Right lobe of liver (tissue), 6 donors: ENCODE measurements at regions not wholly inside any gene's neighbourhood (a gene's known extent, or its start where the extent isn't known, plus 50 kb on each side); places are given as distances from the start of the nearest gene placed in this dataset.

Experiments
- ATAC-seq, 4 donors: fragments of 200-7000 bp; cut with Tn5 transposase; one replicate each; pipeline ENCODE4 v1.9.1; 2020; ENCODE audit warnings: mild to moderate bottlenecking in 4 of 4, moderate library complexity in 4 of 4
- DNase-seq, 3 donors: peaks; one replicate each; pipeline ENCODE4 v3.0.0-alpha.2; 2020
- H3K27ac ChIP-seq, 3 donors: fragments of 200-600 bp; one replicate each; pipeline ENCODE4 v1.8.0; 2022
- H3K27me3 ChIP-seq, 2 donors: fragments of 200-600 bp; one replicate each; pipeline ENCODE4 v1.8.0; 2022
- H3K36me3 ChIP-seq, 4 donors: fragments of 200-600 bp; sonication (generic) in 1 of 4; one replicate each; pipeline versions ENCODE4 v1.5.1 to v1.8.0; 2017 to 2022; ENCODE audit warnings: control low read depth in 1 of 4
- H3K4me1 ChIP-seq, 4 donors: fragments of 200-600 bp; sonication (generic) in 1 of 4; one replicate each; pipeline versions ENCODE4 v1.5.1 to v1.8.0; 2017 to 2022; ENCODE audit warnings: control low read depth in 1 of 4
- H3K4me3 ChIP-seq, 3 donors: fragments of 200-600 bp; one replicate each; pipeline ENCODE4 v1.8.0; 2022
- H3K9me3 ChIP-seq, 4 donors: fragments of 200-600 bp; sonication (generic) in 1 of 4; one replicate each; pipeline versions ENCODE4 v1.5.1 to v1.8.0; 2017 to 2022; ENCODE audit warnings: control low read depth in 1 of 4
- CTCF ChIP-seq, 4 donors: fragments of 200-600 bp in 3 of 4; fragments of 450-650 bp in 1 of 4; IDR thresholded peaks; one replicate each; pipeline versions ENCODE4 v1.5.1 to v1.8.0; 2016 to 2022; ENCODE audit warnings: antibody characterized with exemption in 4 of 4, mild to moderate bottlenecking in 2 of 4
- POLR2A ChIP-seq: fragments of 450-650 bp; IDR thresholded peaks from one replicate; pipeline ENCODE4 v1.6.1; 2017; ENCODE audit warnings: antibody characterized with exemption, mild to moderate bottlenecking
- WGBS: methylation state at CpG from one replicate; pipeline ENCODE4 v1.1.6; 2018; ENCODE audit warnings: low coverage, low lambda C conversion rate; ENCODE audit not compliant: insufficient coverage; ENCODE audit errors: missing lambda C conversion rate; 5-methylcytosine and 5-hydroxymethylcytosine counted together
- intact Hi-C, 2 donors: fragments of 100-400 bp; cut with DNase I; formaldehyde crosslinking; loops; one replicate each; pipeline versions ENCODE4 v1.11.2 to v1.14.1; 2022
- donor health status: DM: no; HTN: yes; CAD: no.
- donor health status: DM: no; HTN: no; CAD: no.
- donor health status: DM: no; HTN: no; CAD: no.
- donor health status: DM: no; HTN: yes; CAD: no.
- donor health status: DM: no; HTN: yes; CAD: no.

DNA sequence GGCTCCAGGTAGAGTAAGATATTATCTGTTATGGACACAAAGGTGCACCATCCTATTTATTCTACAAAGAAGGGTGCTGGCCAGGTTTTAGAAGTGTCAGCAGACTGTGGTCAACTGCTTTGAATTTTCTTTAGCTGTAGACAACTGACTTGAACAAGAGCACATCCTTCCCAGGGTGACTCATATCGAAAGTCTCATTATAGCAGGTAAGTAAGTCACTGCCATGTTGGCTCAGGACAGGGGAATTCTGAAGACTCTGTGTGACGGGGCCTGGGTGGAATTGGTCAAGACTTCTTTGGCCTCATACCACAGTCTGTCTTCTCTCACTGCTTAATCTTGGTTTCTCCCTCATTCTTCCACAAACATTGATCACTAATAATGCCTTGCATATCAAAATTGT, 214.5 kb upstream of the CDH9 start:
- WGBS, result 48% methylated on average over 2 of the region's 2 CpGs
- H3K36me3 ChIP-seq, result no peaks in the 10 kb centered on the region
- H3K4me3 ChIP-seq, result no peak overlapping the region
- intact Hi-C loops, result no loop called here
- no peaks in the 10 kb centered on the region for H3K9me3 ChIP-seq
- no peak for TF ChIP-seq CTCF (IDR thresholded peaks at IDR 0.05)
- no peak for TF ChIP-seq POLR2A
- no peaks in the 10 kb centered on the region for H3K4me1 ChIP-seq
- DNase-seq (no peak), ATAC-seq (no peak)
- no peaks in the 10 kb centered on the region for H3K27me3 ChIP-seq
- no peak overlapping the region for H3K27ac ChIP-seq

DNA sequence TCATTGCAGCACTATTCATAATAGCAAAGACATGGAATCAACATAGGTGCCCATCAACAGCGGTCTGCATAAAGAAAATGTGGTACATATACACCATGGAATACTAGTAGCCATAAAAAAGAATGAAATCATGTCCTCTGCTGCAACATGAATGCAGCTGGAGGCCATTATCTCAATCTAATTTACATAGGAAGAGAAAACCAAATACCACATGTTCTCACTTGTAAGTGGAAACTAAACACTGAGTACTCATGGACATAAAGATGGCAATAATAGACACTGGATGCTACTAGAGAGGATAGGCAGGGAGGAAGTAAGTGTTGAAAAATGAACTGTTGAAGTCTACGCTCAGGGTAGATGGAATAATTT, 203.9 kb upstream of the CDH9 start:
- no peaks in the 10 kb centered on the region for H3K36me3 ChIP-seq
- H3K27me3 ChIP-seq, result no peaks in the 10 kb centered on the region
- TF ChIP-seq POLR2A, result no peak
- TF ChIP-seq CTCF (IDR thresholded peaks at IDR 0.05), result no peak
- intact Hi-C loops, result no loop called here
- no peak overlapping the region for H3K27ac ChIP-seq
- H3K4me3 ChIP-seq, result no peak overlapping the region
- H3K4me1 ChIP-seq, result no peaks in the 10 kb centered on the region
- no peaks in the 10 kb centered on the region for H3K9me3 ChIP-seq
- no peak for DNase-seq
- no peak for ATAC-seq
- 61% methylated on average over 2 of the region's 2 CpGs for WGBS

GRCh38 chr5:27241564-27242257, 203.3 kb upstream of the CDH9 start:
- DNase-seq (no peak), ATAC-seq (no peak)
- intact Hi-C loops, result no loop called here
- H3K9me3 ChIP-seq, result no peaks in the 10 kb centered on the region
- WGBS, result 44% methylated on average over 5 of the region's 5 CpGs
- H3K4me1 ChIP-seq, result no peaks in the 10 kb centered on the region
- no peak overlapping the region for H3K4me3 ChIP-seq
- no peaks in the 10 kb centered on the region for H3K36me3 ChIP-seq
- TF ChIP-seq POLR2A (no peak), CTCF (IDR thresholded peaks at IDR 0.05) (no peak)
- H3K27me3 ChIP-seq, result no peaks in the 10 kb centered on the region
- no peak overlapping the region for H3K27ac ChIP-seq

DNA sequence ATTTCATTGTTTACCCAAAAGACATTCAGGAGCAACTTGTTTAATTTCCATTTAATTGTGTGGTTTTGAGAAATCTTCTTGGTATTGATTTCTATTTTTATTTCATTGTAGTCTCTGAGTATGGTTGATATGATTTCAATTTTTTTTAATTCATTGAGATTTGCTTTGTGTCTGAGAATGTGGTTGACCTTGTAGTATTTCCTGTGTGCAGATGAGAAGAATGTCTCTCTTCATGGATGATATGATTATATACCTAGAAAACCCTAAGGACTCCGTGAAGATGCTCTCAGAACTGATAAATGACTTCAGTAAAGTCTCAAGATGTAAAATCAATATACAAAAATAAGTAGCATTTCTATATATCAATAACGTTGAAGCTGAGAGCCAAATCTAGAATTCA, 202.4 kb upstream of the CDH9 start:
- 30% methylated on average over 2 of the region's 2 CpGs for WGBS
- intact Hi-C loops, result no loop called here
- ATAC-seq, result no peak

More for the DNA sequence above, 202.4 kb upstream of the CDH9 start:
- Histone ChIP-seq H3K27me3 (no peaks in the 10 kb centered on the region), H3K4me3 (no peak overlapping the region), H3K27ac (no peak overlapping the region), H3K36me3 (no peaks in the 10 kb centered on the region), H3K4me1 (no peaks in the 10 kb centered on the region), H3K9me3 (no peaks in the 10 kb centered on the region)
- DNase-seq, result no peak
- no peak for TF ChIP-seq CTCF (IDR thresholded peaks at IDR 0.05)
